ENCODE measurements at regions not wholly inside any gene's neighbourhood (a gene's known extent, or its start where the extent isn't known, plus 50 kb on each side); places are given as distances from the start of the nearest gene placed in this dataset.

DNA sequence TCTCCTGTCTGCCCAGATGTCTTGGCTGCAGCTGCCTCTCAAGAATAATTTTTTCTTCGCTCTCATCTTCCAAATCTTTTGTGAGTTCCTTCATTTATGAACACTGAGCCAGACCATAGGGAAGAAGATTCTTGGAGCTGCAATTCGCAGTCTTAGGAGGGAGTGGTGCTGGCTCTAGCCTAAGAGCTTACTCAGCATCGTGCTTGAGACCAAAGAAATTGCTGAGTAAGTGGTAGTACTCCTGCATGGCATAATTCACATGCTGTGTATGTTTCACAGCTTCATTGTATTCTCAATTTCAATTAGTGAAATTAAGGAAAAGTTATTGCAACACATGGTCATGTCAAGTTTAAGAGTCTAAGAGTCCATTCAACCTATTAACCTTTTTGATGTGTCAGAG, 771.7 kb downstream of the ADCYAP1 start:
- in situ Hi-C loops (cut with MboI; ENCODE audit: low sequenced_read_pairs, unreplicated experiment) = no loop called here

DNA sequence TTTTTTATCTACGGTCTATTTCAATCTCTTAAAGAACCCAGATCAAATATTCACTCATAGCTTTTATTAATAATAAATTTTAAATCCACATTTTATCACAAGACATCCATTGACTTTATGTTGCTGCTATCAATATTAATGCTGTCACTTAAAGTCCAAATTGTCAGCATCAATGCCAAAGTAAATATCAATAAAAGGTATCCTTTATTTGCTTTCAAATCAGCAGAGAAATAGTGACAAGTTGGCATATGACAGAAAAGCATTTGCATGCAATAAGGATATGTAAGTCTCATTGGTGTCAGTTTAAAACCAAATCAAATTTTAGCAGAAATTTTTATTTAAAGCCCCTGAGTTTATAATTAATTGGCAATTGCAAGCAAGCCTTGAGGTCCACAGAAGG, 775.4 kb downstream of the ADCYAP1 start:
- in situ Hi-C loops (cut with MboI; ENCODE audit: low sequenced_read_pairs, unreplicated experiment) = no loop called here
- DNase-seq (ENCODE audit: low spot score) = no peak
- TF ChIP-seq, protein P1, sequence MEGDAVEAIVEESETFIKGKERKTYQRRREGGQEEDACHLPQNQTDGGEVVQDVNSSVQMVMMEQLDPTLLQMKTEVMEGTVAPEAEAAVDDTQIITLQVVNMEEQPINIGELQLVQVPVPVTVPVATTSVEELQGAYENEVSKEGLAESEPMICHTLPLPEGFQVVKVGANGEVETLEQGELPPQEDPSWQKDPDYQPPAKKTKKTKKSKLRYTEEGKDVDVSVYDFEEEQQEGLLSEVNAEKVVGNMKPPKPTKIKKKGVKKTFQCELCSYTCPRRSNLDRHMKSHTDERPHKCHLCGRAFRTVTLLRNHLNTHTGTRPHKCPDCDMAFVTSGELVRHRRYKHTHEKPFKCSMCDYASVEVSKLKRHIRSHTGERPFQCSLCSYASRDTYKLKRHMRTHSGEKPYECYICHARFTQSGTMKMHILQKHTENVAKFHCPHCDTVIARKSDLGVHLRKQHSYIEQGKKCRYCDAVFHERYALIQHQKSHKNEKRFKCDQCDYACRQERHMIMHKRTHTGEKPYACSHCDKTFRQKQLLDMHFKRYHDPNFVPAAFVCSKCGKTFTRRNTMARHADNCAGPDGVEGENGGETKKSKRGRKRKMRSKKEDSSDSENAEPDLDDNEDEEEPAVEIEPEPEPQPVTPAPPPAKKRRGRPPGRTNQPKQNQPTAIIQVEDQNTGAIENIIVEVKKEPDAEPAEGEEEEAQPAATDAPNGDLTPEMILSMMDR (IDR thresholded peaks at IDR 0.05; ENCODE audit: borderline replicate concordance, control extremely low read depth, extremely low read depth, insufficient read depth, missing control alignments) = no peak

More for the DNA sequence above, 771.7 kb downstream of the ADCYAP1 start:
- DNase-seq (ENCODE audit: low spot score) = no peak
- TF ChIP-seq, protein P1 (IDR thresholded peaks at IDR 0.05; ENCODE audit: borderline replicate concordance, control extremely low read depth, extremely low read depth, insufficient read depth, missing control alignments) = no peak

DNA sequence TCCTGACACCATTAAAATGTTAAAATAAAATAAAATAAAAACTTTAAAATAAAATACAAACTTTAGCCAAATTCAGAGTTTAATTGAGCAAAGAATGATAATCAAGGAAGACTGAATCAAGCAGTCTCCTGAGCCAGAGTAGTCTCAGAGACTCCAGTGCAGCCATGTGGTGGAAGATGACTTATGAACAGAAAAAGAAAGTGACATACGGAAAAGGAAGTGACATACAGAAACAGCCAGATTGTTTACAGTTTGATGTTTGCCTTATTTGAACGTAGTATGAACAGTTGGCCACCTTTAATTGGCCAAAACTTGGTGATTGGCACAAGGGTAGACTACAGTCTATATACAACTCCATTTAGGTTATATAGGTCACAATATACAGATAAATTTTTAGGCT, 787.2 kb downstream of the ADCYAP1 start:
- TF ChIP-seq, protein P1 (IDR thresholded peaks at IDR 0.05; ENCODE audit: borderline replicate concordance, control extremely low read depth, extremely low read depth, insufficient read depth, missing control alignments) = no peak
- in situ Hi-C loops (cut with MboI; ENCODE audit: low sequenced_read_pairs, unreplicated experiment) = no loop called here
- no peak for DNase-seq (ENCODE audit: low spot score)

DNA sequence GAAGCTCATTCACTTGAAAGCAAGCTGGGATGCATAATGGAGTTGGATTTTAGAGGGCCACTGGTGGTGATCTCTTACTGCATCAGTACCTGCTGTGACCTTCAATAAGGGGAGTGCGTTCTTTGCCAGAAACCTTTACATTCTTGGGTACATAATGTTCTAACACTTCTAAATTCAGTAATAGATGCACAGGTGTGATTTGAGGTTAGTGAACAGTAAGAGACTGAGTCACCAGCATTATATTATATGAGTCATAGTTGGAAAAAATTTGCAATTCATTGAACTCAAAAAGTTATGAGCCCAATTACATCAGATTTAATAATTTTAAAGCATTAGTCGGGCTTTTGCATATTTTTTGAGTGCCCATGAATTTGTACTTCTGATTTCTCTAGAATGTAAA, 803.3 kb downstream of the ADCYAP1 start:
- TF ChIP-seq, protein P1 (IDR thresholded peaks at IDR 0.05; ENCODE audit: borderline replicate concordance, control extremely low read depth, extremely low read depth, insufficient read depth, missing control alignments) = no peak
- in situ Hi-C loops (cut with MboI; ENCODE audit: low sequenced_read_pairs, unreplicated experiment) = no loop called here
- no peak for DNase-seq (ENCODE audit: low spot score)

DNA sequence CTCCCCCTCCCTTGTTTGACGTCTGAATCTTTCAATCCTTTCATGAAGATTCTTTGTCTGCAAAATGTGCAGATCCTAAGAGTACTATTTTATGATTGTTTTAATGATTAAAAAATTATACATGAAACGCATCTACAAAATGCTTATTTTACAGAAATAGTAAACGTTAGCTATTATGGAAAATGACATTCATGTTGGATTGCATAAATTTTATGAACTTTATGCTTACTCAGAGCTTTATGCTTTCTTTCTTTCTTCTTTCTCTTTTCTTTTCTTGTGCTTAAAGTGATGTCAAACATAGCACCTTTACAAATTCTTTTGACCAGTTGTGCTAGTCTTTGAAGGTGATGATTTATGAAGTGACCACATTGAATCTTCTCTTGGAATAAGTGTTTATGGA, 805.4 kb downstream of the ADCYAP1 start:
- DNase-seq (ENCODE audit: low spot score) = no peak
- in situ Hi-C loops (cut with MboI; ENCODE audit: low sequenced_read_pairs, unreplicated experiment) = no loop called here
- TF ChIP-seq, protein P1 (IDR thresholded peaks at IDR 0.05; ENCODE audit: borderline replicate concordance, control extremely low read depth, extremely low read depth, insufficient read depth, missing control alignments) = no peak

DNA sequence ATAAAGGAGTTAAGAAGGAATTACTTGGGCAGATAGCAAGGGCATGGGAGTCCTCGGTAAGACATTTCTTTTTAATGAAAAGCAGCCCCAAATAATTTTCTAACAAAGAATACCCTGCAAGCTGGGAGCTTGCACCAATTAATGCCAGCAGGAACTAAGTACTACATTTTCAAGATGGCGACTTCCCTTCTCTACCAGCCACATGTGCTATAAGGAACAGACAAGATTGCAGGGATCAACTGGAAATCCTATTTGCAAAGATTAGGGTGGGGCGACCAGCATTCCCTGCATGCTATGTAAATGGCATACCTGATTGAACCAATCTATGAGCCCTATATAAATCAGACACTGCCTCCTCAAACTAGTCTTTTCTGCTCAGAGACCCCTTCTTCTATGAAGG, 827.5 kb downstream of the ADCYAP1 start:
- DNase-seq (ENCODE audit: low spot score) = no peak
- TF ChIP-seq, protein P1 (IDR thresholded peaks at IDR 0.05; ENCODE audit: borderline replicate concordance, control extremely low read depth, extremely low read depth, insufficient read depth, missing control alignments) = no peak
- in situ Hi-C loops (cut with MboI; ENCODE audit: low sequenced_read_pairs, unreplicated experiment) = no loop called here

DNA sequence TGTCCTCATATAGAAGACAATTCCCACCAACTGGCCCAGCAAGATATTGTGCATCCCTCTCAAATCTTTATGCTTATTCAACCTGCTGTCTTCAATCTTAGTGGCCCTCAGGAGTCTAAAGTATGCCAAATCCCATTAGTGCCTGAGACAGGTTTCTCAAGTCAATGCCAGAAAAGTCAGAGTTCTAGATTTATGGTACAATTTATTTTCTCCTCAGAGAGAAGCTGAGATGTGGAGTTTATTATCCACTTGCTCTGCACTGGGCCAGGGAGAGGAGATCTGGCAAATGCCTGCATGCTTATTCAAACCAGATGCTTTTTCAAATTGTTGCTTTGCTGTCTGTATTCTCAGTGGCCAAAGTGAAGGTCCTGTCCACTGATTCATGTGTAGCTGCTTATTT, 825.2 kb downstream of the METTL4 start:
- in situ Hi-C loops (cut with MboI; ENCODE audit: low sequenced_read_pairs, unreplicated experiment) = no loop called here
- no peak for DNase-seq (ENCODE audit: low spot score)
- TF ChIP-seq, protein P1 (IDR thresholded peaks at IDR 0.05; ENCODE audit: borderline replicate concordance, control extremely low read depth, extremely low read depth, insufficient read depth, missing control alignments) = no peak
